K562 (cell line): ENCODE measurements at regions not wholly inside any gene's neighbourhood (a gene's known extent, or its start where the extent isn't known, plus 50 kb on each side); places are given as distances from the start of the nearest gene placed in this dataset.

Experiments
- CHD2 ChIP-seq: IDR thresholded peaks from 2 replicates; pipeline ENCODE4 v1.6.1; 2011; ENCODE audit warnings: low read depth, low read length
- CREM ChIP-seq: IDR thresholded peaks from 2 replicates; pipeline ENCODE4 v1.6.1; 2014; ENCODE audit warnings: antibody characterized with exemption, low read depth
- KAT8 ChIP-seq: fragments of 450-650 bp; IDR thresholded peaks from 2 replicates; pipeline ENCODE4 v1.6.1; 2016; ENCODE audit warnings: low read depth, mild to moderate bottlenecking
- POLR2AphosphoS5 ChIP-seq: IDR thresholded peaks from 2 replicates; pipeline ENCODE4 v1.6.1; 2011; ENCODE audit warnings: mild to moderate bottlenecking, low read depth, low read length, moderate library complexity; ENCODE audit not compliant: control insufficient read depth, insufficient read depth
- RHOXF2B ChIP-seq: fragments of 250-450 bp; sonication (Bioruptor Pico); conservative IDR thresholded peaks from 2 replicates; pipeline ENCODE4 v1.5.1; 2021
- SPI1 ChIP-seq: IDR thresholded peaks from 2 replicates; pipeline ENCODE4 v1.6.1; 2011; ENCODE audit warnings: low read depth, low read length, control low read depth, borderline replicate concordance
- TBP ChIP-seq: optimal IDR thresholded peaks from 2 replicates; pipeline ENCODE3; 2011; ENCODE audit warnings: low read depth, low read length, improper control_type of control experiment
- ZC3H11A ChIP-seq: IDR thresholded peaks from 2 replicates; pipeline ENCODE4 v1.6.1; 2012; ENCODE audit warnings: low read depth, low read length, improper control_type of control experiment
- ZNF274 ChIP-seq: IDR thresholded peaks from 2 replicates; pipeline ENCODE4 v1.6.1; 2011; ENCODE audit warnings: low read depth, mild to moderate bottlenecking, low read length, moderate library complexity, borderline replicate concordance
- ZNF407 ChIP-seq: fragments of 450-650 bp; IDR thresholded peaks from 2 replicates; pipeline ENCODE4 v1.6.1; 2016; ENCODE audit warnings: low read depth
- TF ChIP-seq, protein P1 (sequence below): sonication (generic); formaldehyde crosslinking; IDR thresholded peaks from 2 replicates; pipeline ENCODE4 v1.9.0; 2022; ENCODE audit warnings: mild to moderate bottlenecking, missing genetic modification reagents
- TF ChIP-seq, protein P2 (sequence below), 2 experiments: fragments of 200-800 bp in 1 of 2; sonication (Bioruptor generic) in 1 of 2; sonication (generic) in 1 of 2; formaldehyde crosslinking in 1 of 2; IDR thresholded peaks in 1 of 2; conservative IDR thresholded peaks in 1 of 2; 2 replicates each; pipeline versions ENCODE4 v1.5.0 to v1.6.1; 2016 to 2020; ENCODE audit warnings: missing compliant biosample characterization in 1 of 2, missing genetic modification characterization in 1 of 2, missing genetic modification reagents in 1 of 2

GRCh38 chr15:62219799-62220198 is 54.7 kb upstream of the C2CD4B start:
- no peak for TF ChIP-seq CHD2
- TF ChIP-seq ZC3H11A: no peak
- no peak for TF ChIP-seq POLR2AphosphoS5
- TF ChIP-seq, protein P1, sequence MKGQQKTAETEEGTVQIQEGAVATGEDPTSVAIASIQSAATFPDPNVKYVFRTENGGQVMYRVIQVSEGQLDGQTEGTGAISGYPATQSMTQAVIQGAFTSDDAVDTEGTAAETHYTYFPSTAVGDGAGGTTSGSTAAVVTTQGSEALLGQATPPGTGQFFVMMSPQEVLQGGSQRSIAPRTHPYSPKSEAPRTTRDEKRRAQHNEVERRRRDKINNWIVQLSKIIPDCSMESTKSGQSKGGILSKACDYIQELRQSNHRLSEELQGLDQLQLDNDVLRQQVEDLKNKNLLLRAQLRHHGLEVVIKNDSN: no peak
- no peak for TF ChIP-seq ZNF407
- TF ChIP-seq CREM: no peak
- TF ChIP-seq, protein P2, sequence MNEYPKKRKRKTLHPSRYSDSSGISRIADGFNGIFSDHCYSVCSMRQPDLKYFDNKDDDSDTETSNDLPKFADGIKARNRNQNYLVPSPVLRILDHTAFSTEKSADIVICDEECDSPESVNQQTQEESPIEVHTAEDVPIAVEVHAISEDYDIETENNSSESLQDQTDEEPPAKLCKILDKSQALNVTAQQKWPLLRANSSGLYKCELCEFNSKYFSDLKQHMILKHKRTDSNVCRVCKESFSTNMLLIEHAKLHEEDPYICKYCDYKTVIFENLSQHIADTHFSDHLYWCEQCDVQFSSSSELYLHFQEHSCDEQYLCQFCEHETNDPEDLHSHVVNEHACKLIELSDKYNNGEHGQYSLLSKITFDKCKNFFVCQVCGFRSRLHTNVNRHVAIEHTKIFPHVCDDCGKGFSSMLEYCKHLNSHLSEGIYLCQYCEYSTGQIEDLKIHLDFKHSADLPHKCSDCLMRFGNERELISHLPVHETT (CRISPR knock-in tag; conservative IDR thresholded peaks at IDR 0.05 in 1 of 2, IDR thresholded peaks at IDR 0.05 in 1 of 2): no peak
- no peak for TF ChIP-seq TBP
- no peak for TF ChIP-seq RHOXF2B (CRISPR knock-in tag)
- TF ChIP-seq ZNF274: no peak
- no peak for TF ChIP-seq KAT8
- no peak for TF ChIP-seq SPI1
